ENCODE measurements at regions not wholly inside any gene's neighbourhood (a gene's known extent, or its start where the extent isn't known, plus 50 kb on each side); places are given as distances from the start of the nearest gene placed in this dataset.

DNA sequence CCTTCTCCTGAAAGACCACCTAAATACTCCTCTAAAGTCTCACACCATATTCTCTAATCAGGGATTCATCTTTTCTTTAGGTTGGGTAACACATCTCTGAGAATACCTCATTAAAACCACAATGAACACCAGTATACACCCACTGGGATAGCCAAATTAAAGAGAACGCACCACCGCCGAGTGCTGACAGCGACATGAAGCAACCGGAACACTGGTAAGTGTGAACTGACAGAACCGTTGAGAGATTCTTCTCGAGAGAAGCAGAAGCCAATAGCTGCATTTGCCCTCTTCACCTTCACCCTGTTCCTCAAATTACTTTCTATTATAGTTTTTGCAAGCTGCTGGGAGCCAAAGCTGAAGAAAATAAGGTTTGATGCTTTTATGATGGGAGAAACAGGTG, 318.5 kb downstream of the FBXO15 start:
- Histone ChIP-seq H3K79me1 (ENCODE audit: insufficient read depth, low read depth, low read length, poor library complexity, severe bottlenecking) (no peaks in the 10 kb centered on the region), H3K23ac (ENCODE audit: insufficient read length, low read depth, low read length) (no peak overlapping the region), H3K18ac (ENCODE audit: insufficient read length, low read depth, low read length) (no peak overlapping the region), H2BK20ac (ENCODE audit: low read depth, low read length, poor library complexity, severe bottlenecking) (no peak overlapping the region), H2BK15ac (ENCODE audit: low read depth, low read length) (no peak overlapping the region), H3K4me2 (ENCODE audit: insufficient read depth, insufficient read length, low read length) (no peak overlapping the region), H2BK5ac (ENCODE audit: insufficient read length, low read length) (no peak overlapping the region), H3T11ph (ENCODE audit: low read length) (no peak overlapping the region), H3K4ac (ENCODE audit: low read depth, low read length) (no peak overlapping the region), H3K27me3 (ENCODE audit: insufficient read depth, low read length) (no peaks in the 10 kb centered on the region), H3K79me2 (ENCODE audit: insufficient read depth, low read length) (no peaks in the 10 kb centered on the region), H2BK120ac (ENCODE audit: low read depth, low read length, poor library complexity, severe bottlenecking) (no peak overlapping the region), H3K9ac (ENCODE audit: extremely low read depth, insufficient read length, low read length) (no peak overlapping the region), H4K8ac (replicated peaks; ENCODE audit: insufficient read length, low read depth, low read length) (no peak overlapping the region), H3K9me3 (ENCODE audit: control insufficient read depth, low read depth, low read length) (no peaks in the 10 kb centered on the region), H4K20me1 (ENCODE audit: control insufficient read depth, insufficient read depth, insufficient read length) (no peaks in the 10 kb centered on the region), H2AK5ac (ENCODE audit: insufficient read length, low read length) (no peak overlapping the region), H4K91ac (ENCODE audit: insufficient read length, low read depth, low read length) (no peak overlapping the region), H3K23me2 (ENCODE audit: insufficient read length, low read depth, low read length, poor library complexity, severe bottlenecking) (no peaks in the 10 kb centered on the region), H3K4me1 (ENCODE audit: insufficient read depth, low read length) (no peaks in the 10 kb centered on the region), H3K14ac (ENCODE audit: insufficient read depth, low read length) (no peak overlapping the region), H4K5ac (ENCODE audit: insufficient read length, low read depth, low read length) (no peak overlapping the region), H2AFZ (ENCODE audit: low read length) (no peak overlapping the region), H2BK12ac (ENCODE audit: insufficient read length, low read depth, low read length) (no peak overlapping the region), H3K27ac (ENCODE audit: insufficient read length, low read depth, low read length) (no peak overlapping the region), H3K56ac (ENCODE audit: insufficient read length, low read depth, low read length) (no peak overlapping the region)
- H3K27ac Mint-ChIP-seq: no peak overlapping the region
- no peaks in the 10 kb centered on the region; a peak in 1 of 7 replicates for H3K36me3 Mint-ChIP-seq (ENCODE audit: insufficient read depth in 1 of 3, low read depth in 3 of 3)
- TF ChIP-seq, protein P1, sequence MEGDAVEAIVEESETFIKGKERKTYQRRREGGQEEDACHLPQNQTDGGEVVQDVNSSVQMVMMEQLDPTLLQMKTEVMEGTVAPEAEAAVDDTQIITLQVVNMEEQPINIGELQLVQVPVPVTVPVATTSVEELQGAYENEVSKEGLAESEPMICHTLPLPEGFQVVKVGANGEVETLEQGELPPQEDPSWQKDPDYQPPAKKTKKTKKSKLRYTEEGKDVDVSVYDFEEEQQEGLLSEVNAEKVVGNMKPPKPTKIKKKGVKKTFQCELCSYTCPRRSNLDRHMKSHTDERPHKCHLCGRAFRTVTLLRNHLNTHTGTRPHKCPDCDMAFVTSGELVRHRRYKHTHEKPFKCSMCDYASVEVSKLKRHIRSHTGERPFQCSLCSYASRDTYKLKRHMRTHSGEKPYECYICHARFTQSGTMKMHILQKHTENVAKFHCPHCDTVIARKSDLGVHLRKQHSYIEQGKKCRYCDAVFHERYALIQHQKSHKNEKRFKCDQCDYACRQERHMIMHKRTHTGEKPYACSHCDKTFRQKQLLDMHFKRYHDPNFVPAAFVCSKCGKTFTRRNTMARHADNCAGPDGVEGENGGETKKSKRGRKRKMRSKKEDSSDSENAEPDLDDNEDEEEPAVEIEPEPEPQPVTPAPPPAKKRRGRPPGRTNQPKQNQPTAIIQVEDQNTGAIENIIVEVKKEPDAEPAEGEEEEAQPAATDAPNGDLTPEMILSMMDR (conservative IDR thresholded peaks at IDR 0.05): no peak
- WGBS (ENCODE audit: extremely low coverage, insufficient read length, low lambda C conversion rate): no CpG with 5 or more reads among the region's 7 CpGs
- peaks cover 21% of the 10 kb centered on the region for H3K27me3 Mint-ChIP-seq (ENCODE audit: low read depth)
- H3K4me1 Mint-ChIP-seq: peaks cover 4 to 5% of the 10 kb centered on the region in 2 experiments; a peak in 3 of 4 replicates
- DNase-seq: no peak
- H3K9me3 Mint-ChIP-seq: no peaks in the 10 kb centered on the region; a peak in 1 of 5 replicates
- H3K4me3 Mint-ChIP-seq: no peak overlapping the region

All from H9 (cell line).